DOHH2 (cell line): ENCODE measurements at regions not wholly inside any gene's neighbourhood (a gene's known extent, or its start where the extent isn't known, plus 50 kb on each side); places are given as distances from the start of the nearest gene placed in this dataset.
A peak's percentile ranks its signal among the peaks of the same experiment; 100 is the strongest.

Source experiments
- H3F3A ChIP-seq: fragments of 200-600 bp; sonication (generic), shearing (Covaris generic); 2 replicates; pipeline ENCODE4 v1.6.0; 2016; ENCODE audit warnings: antibody characterized with exemption, mild to moderate bottlenecking; ENCODE audit not compliant: control insufficient read depth, insufficient read depth
- H3K27ac ChIP-seq: fragments of 200-600 bp; sonication (generic); 2 replicates; pipeline ENCODE4 v1.5.1; 2014; ENCODE audit warnings: low read depth, mild to moderate bottlenecking, low read length, moderate library complexity
- H3K27me3 ChIP-seq: fragments of 200-600 bp; sonication (generic); 2 replicates; pipeline ENCODE4 v1.6.1; 2014; ENCODE audit warnings: mild to moderate bottlenecking, low read length, mixed read lengths; ENCODE audit not compliant: control insufficient read depth
- H3K36me3 ChIP-seq: fragments of 200-600 bp; sonication (generic); 2 replicates; pipeline ENCODE4 v1.6.1; 2014; ENCODE audit warnings: mild to moderate bottlenecking, low read length, moderate library complexity, mixed read lengths; ENCODE audit not compliant: control insufficient read depth
- H3K4me1 ChIP-seq: fragments of 200-600 bp; sonication (generic); 2 replicates; pipeline ENCODE4 v1.6.1; 2014; ENCODE audit warnings: mild to moderate bottlenecking, low read length, mixed read lengths; ENCODE audit not compliant: control insufficient read depth
- H3K4me2 ChIP-seq: fragments of 200-600 bp; sonication (generic); 2 replicates; pipeline ENCODE4 v1.6.0; 2014; ENCODE audit warnings: mild to moderate bottlenecking, low read length, moderate library complexity
- H3K4me3 ChIP-seq: fragments of 200-600 bp; sonication (generic); 2 replicates; pipeline ENCODE4 v1.5.1; 2014; ENCODE audit warnings: mild to moderate bottlenecking, low read length, mixed read lengths
- H3K79me2 ChIP-seq: fragments of 200-600 bp; sonication (generic); 2 replicates; pipeline ENCODE4 v1.6.1; 2014; ENCODE audit warnings: mild to moderate bottlenecking, low read length, mixed read lengths; ENCODE audit not compliant: control insufficient read depth
- H3K9me2 ChIP-seq: fragments of 200-600 bp; sonication (generic); replicated peaks from 2 replicates; pipeline ENCODE4 v1.6.1; 2014; ENCODE audit warnings: mild to moderate bottlenecking, low read length, mixed read lengths; ENCODE audit not compliant: control insufficient read depth
- H3K9me3 ChIP-seq: fragments of 200-600 bp; sonication (generic); 2 replicates; pipeline ENCODE4 v1.6.1; 2014; ENCODE audit warnings: antibody characterized with exemption, low read length, mixed read lengths; ENCODE audit not compliant: control insufficient read depth, insufficient read depth
- H4K20me1 ChIP-seq: fragments of 200-600 bp; sonication (generic); 2 replicates; pipeline ENCODE4 v1.6.0; 2014; ENCODE audit warnings: low read depth, mild to moderate bottlenecking, antibody characterized with exemption, low read length, moderate library complexity; ENCODE audit not compliant: control insufficient read depth, insufficient read depth
- CTCF ChIP-seq: fragments of 200-600 bp; sonication (generic); IDR thresholded peaks from one replicate; pipeline ENCODE4 v1.5.1; 2014; ENCODE audit warnings: antibody characterized with exemption, mild to moderate bottlenecking, low read depth, low read length; ENCODE audit not compliant: poor library complexity, severe bottlenecking
- EZH2phosphoT487 ChIP-seq: fragments of 200-600 bp; sonication (generic); IDR thresholded peaks from 2 replicates; pipeline ENCODE4 v1.6.1; 2017; ENCODE audit warnings: borderline replicate concordance, mild to moderate bottlenecking, antibody characterized with exemption, low read length, moderate library complexity, mixed read lengths

- Histone ChIP-seq H3K4me1 (no peaks in the 10 kb centered on the region), H3F3A (no peaks in the 10 kb centered on the region), H3K27me3 (no peaks in the 10 kb centered on the region), H3K27ac (no peak overlapping the region), H3K9me3 (no peaks in the 10 kb centered on the region), H4K20me1 (no peaks in the 10 kb centered on the region), H3K9me2 (no peaks in the 10 kb centered on the region), H3K79me2 (no peaks in the 10 kb centered on the region), H3K36me3 (no peaks in the 10 kb centered on the region), H3K4me2 (no peak overlapping the region), H3K4me3 (no peak overlapping the region)
- TF ChIP-seq CTCF (peak; percentile 78), EZH2phosphoT487 (no peak)
Measured at GRCh38 chr11:30143098-30143705, 87.6 kb upstream of the FSHB start.

GRCh38 chr11:30147293-30147692 lies 83.5 kb upstream of the FSHB start:
- no peaks in the 10 kb centered on the region for H3K36me3 ChIP-seq
- H3K4me2 ChIP-seq: no peak overlapping the region
- no peaks in the 10 kb centered on the region for H3K79me2 ChIP-seq
- H3K9me3 ChIP-seq: no peaks in the 10 kb centered on the region
- H3K27ac ChIP-seq: no peak overlapping the region
- no peaks in the 10 kb centered on the region for H4K20me1 ChIP-seq
- no peaks in the 10 kb centered on the region for H3F3A ChIP-seq
- no peaks in the 10 kb centered on the region for H3K4me1 ChIP-seq
- H3K4me3 ChIP-seq: no peak overlapping the region
- TF ChIP-seq EZH2phosphoT487: no peak
- no peak for TF ChIP-seq CTCF
- no peaks in the 10 kb centered on the region for H3K27me3 ChIP-seq
- H3K9me2 ChIP-seq: no peaks in the 10 kb centered on the region

GRCh38 chr11:30149998-30150397 lies 80.8 kb upstream of the FSHB start:
- Histone ChIP-seq H3K27ac (no peak overlapping the region), H3F3A (no peaks in the 10 kb centered on the region), H4K20me1 (no peaks in the 10 kb centered on the region), H3K9me2 (no peaks in the 10 kb centered on the region), H3K4me2 (no peak overlapping the region), H3K79me2 (no peaks in the 10 kb centered on the region), H3K4me3 (no peak overlapping the region), H3K4me1 (no peaks in the 10 kb centered on the region), H3K36me3 (no peaks in the 10 kb centered on the region), H3K9me3 (no peaks in the 10 kb centered on the region), H3K27me3 (no peaks in the 10 kb centered on the region)
- no peak for TF ChIP-seq CTCF
- no peak for TF ChIP-seq EZH2phosphoT487
